ENCODE measurements at regions not wholly inside any gene's neighbourhood (a gene's known extent, or its start where the extent isn't known, plus 50 kb on each side); places are given as distances from the start of the nearest gene placed in this dataset.

GRCh38 chr13:110779022-110779421 lies 65.5 kb downstream of the ING1 start:
- Mint-ChIP-seq H3K27ac (no peak overlapping the region), H3K27me3 (ENCODE audit: insufficient read depth) (peaks cover 27% of the 10 kb centered on the region), H3K9me3 (peaks cover 21% of the 10 kb centered on the region)

DNA sequence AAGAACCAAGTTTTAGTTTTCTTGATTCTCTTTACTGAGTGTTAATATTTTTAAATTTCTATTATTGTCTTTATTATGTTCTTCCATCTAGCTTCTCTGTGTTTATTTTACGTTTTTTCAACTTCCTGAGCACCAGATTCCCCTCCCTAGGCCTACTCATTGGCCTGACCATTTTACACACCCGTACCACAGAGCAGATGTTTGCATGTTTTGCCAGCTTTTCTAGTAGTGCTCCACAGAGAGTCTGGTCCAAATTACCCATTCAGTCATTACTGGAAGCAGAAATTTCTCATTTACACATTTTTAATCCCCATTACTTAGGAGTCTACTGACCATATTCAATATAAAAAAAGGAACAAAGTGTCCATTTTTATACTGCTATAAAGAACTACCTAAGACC lies 66.9 kb downstream of the ING1 start:
- Mint-ChIP-seq H3K27me3 (ENCODE audit: insufficient read depth) (peaks cover 22% of the 10 kb centered on the region), H3K4me3 (no peak overlapping the region), H3K9me3 (peaks cover 21% of the 10 kb centered on the region), H3K27ac (no peak overlapping the region), H3K36me3 (ENCODE audit: low read depth) (peaks cover 6% of the 10 kb centered on the region), H3K4me1 (ENCODE audit: low read depth) (no peaks in the 10 kb centered on the region)
- TF ChIP-seq CTCF (IDR thresholded peaks at IDR 0.05) = no peak
- no peak for DNase-seq

More at GRCh38 chr13:110779022-110779421, 65.5 kb downstream of the ING1 start:
- no peak for DNase-seq
- no peak for TF ChIP-seq CTCF (IDR thresholded peaks at IDR 0.05)
- peaks cover 6% of the 10 kb centered on the region for H3K36me3 Mint-ChIP-seq (ENCODE audit: low read depth)
- no peak overlapping the region for H3K4me3 Mint-ChIP-seq
- no peaks in the 10 kb centered on the region for H3K4me1 Mint-ChIP-seq (ENCODE audit: low read depth)

DNA sequence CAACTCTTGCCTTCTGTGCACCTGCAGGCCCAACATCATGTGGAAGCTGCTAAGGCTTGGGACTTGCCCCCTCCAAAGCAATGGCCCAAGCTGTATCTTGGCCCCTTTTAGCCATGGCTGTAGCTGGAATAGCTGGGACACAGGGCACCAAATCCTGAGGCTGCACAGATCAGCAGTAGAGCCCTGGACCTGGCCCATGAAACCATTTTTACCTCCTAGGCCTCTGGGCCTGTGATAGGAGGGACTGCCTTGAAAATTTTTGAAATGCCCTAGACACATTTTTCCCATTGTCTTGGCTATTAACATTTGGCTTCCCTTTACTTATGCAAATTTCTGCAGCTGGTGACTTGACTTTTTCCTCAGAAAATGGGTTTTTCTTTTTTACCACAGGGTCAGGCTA lies 68.7 kb downstream of the ING1 start:
- H3K9me3 Mint-ChIP-seq = peaks cover 21% of the 10 kb centered on the region
- H3K4me1 Mint-ChIP-seq (ENCODE audit: low read depth) = no peaks in the 10 kb centered on the region
- no peak overlapping the region for H3K27ac Mint-ChIP-seq
- DNase-seq = no peak
- TF ChIP-seq CTCF (IDR thresholded peaks at IDR 0.05) = no peak
- H3K27me3 Mint-ChIP-seq (ENCODE audit: insufficient read depth) = peaks cover 23% of the 10 kb centered on the region
- peaks cover 6% of the 10 kb centered on the region for H3K36me3 Mint-ChIP-seq (ENCODE audit: low read depth)
- no peak overlapping the region for H3K4me3 Mint-ChIP-seq

DNA sequence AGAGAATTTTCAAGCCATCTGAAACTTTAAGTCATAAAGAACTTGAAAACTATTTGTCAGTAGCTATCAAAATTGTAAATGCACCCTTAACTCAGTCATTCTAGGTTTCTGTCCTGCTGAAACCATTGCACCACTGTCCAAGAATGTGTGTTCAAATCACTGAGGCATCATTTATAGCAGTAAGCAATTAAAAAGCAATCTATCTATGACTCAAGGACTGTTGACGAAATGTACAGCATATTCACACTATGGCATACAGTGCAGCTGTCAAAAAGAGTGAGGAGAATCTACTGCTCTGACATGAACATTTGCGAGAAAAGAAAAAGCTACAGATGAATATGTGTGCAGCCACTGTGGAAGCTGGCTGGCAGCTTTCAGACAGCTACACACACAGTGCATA lies 71.2 kb downstream of the ING1 start:
- no peak for DNase-seq
- Mint-ChIP-seq H3K4me1 (ENCODE audit: low read depth) (no peaks in the 10 kb centered on the region), H3K9me3 (peaks cover 21% of the 10 kb centered on the region), H3K36me3 (ENCODE audit: low read depth) (peaks cover 6% of the 10 kb centered on the region), H3K27ac (no peak overlapping the region), H3K4me3 (no peak overlapping the region), H3K27me3 (ENCODE audit: insufficient read depth) (peaks cover 22% of the 10 kb centered on the region)
- no peak for TF ChIP-seq CTCF (IDR thresholded peaks at IDR 0.05)

DNA sequence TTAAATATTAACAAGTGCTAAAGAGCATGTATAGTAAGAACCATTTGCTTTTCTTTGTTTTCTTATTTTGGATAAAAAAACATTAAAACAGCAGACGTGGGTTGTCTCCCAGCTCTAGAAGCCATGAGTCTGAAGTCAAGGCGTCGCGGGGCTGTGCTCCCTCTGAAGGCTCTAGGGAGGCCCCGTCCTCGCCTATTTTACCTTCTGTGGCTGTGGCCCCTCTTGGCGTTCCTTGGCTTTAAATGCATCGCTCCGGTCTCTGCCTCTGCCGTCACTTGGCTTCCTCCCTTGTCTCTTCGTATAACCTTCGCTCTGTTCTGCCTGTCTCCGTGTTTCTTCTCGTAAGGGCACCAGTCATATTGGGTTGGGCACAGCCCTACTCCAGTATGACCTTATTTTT lies 75.3 kb downstream of the ING1 start:
- H3K4me3 Mint-ChIP-seq = no peak overlapping the region
- no peak for DNase-seq
- no peak for TF ChIP-seq CTCF (IDR thresholded peaks at IDR 0.05)
- H3K27ac Mint-ChIP-seq = no peak overlapping the region
- peaks cover 26% of the 10 kb centered on the region for H3K9me3 Mint-ChIP-seq
- no peaks in the 10 kb centered on the region for H3K4me1 Mint-ChIP-seq (ENCODE audit: low read depth)
- H3K36me3 Mint-ChIP-seq (ENCODE audit: low read depth) = peaks cover 5% of the 10 kb centered on the region; the same call in 1 of the 2 replicates
- peaks cover 15% of the 10 kb centered on the region for H3K27me3 Mint-ChIP-seq (ENCODE audit: insufficient read depth)

- H3K27ac Mint-ChIP-seq = no peak overlapping the region
- TF ChIP-seq CTCF (IDR thresholded peaks at IDR 0.05) = no peak
- no peak for DNase-seq
- no peak overlapping the region for H3K4me3 Mint-ChIP-seq
- peaks cover 15% of the 10 kb centered on the region for H3K27me3 Mint-ChIP-seq (ENCODE audit: insufficient read depth)
- peaks cover 5% of the 10 kb centered on the region; the same call in 1 of the 2 replicates for H3K36me3 Mint-ChIP-seq (ENCODE audit: low read depth)
- no peaks in the 10 kb centered on the region for H3K4me1 Mint-ChIP-seq (ENCODE audit: low read depth)
- H3K9me3 Mint-ChIP-seq = peaks cover 28% of the 10 kb centered on the region
These were observed 76.4 kb downstream of the ING1 start for GRCh38 chr13:110789871-110790270.
